ENCODE measurements at regions not wholly inside any gene's neighbourhood (a gene's known extent, or its start where the extent isn't known, plus 50 kb on each side); places are given as distances from the start of the nearest gene placed in this dataset.
A peak's percentile ranks its signal among the peaks of the same experiment; 100 is the strongest.

GRCh38 chr3:159765030-159765859, 223.4 kb upstream of the IL12A start:
- Histone ChIP-seq H3K27ac (peak overlapping the region in 4 of 5 donors; percentile 36 to 91 (median 70)), H3K9me3 (replicated peaks in 1 of 3) (no peaks in the 10 kb centered on the region), H3K4me1 (replicated peaks in 1 of 2) (peaks cover 7 to 13% of the 10 kb centered on the region in 2 donors), H3K4me3 (peak overlapping the region in 2 of 4 donors; percentile 37 to 78), H3K36me3 (replicated peaks in 1 of 2) (no peaks in the 10 kb centered on the region), H3K27me3 (no peaks in the 10 kb centered on the region)
- intact Hi-C loops (cut with DNase I), result no loop called here
- peak; percentile 40 to 83 (median 64) for DNase-seq
- 0 to 5% (median 2%) methylated on average over 16 to 47 of the region's 47 CpGs for WGBS, 4 donors
- TF ChIP-seq, protein P1, sequence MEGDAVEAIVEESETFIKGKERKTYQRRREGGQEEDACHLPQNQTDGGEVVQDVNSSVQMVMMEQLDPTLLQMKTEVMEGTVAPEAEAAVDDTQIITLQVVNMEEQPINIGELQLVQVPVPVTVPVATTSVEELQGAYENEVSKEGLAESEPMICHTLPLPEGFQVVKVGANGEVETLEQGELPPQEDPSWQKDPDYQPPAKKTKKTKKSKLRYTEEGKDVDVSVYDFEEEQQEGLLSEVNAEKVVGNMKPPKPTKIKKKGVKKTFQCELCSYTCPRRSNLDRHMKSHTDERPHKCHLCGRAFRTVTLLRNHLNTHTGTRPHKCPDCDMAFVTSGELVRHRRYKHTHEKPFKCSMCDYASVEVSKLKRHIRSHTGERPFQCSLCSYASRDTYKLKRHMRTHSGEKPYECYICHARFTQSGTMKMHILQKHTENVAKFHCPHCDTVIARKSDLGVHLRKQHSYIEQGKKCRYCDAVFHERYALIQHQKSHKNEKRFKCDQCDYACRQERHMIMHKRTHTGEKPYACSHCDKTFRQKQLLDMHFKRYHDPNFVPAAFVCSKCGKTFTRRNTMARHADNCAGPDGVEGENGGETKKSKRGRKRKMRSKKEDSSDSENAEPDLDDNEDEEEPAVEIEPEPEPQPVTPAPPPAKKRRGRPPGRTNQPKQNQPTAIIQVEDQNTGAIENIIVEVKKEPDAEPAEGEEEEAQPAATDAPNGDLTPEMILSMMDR (IDR thresholded peaks at IDR 0.05), result no peak
- no peak for TF ChIP-seq POLR2A (IDR thresholded peaks at IDR 0.05)

- DNase-seq, result no peak
- WGBS, 4 donors, result 57 to 72% (median 62%) methylated on average over 4 to 5 of the region's 5 CpGs
- intact Hi-C loops (cut with DNase I), result no loop called here
Observed at GRCh38 chr3:159765860-159766294, 222.8 kb upstream of the IL12A start.

GRCh38 chr3:159766563-159767185, 222.0 kb upstream of the IL12A start:
- intact Hi-C loops (cut with DNase I), result no loop called here

More at GRCh38 chr3:159765860-159766294, 222.8 kb upstream of the IL12A start:
- Histone ChIP-seq H3K4me3 (peak overlapping the region in 1 of 4 donors; percentile 78), H3K36me3 (replicated peaks in 1 of 2) (no peaks in the 10 kb centered on the region), H3K27ac (peak overlapping the region in 1 of 5 donors; percentile 85), H3K9me3 (replicated peaks in 1 of 3) (no peaks in the 10 kb centered on the region), H3K27me3 (no peaks in the 10 kb centered on the region), H3K4me1 (replicated peaks in 1 of 2) (peaks cover 7 to 13% of the 10 kb centered on the region in 2 donors)
- no peak for TF ChIP-seq POLR2A (IDR thresholded peaks at IDR 0.05)
- TF ChIP-seq, protein P1 (IDR thresholded peaks at IDR 0.05), result no peak

GRCh38 chr3:159770998-159771397, 217.6 kb upstream of the IL12A start:
- Histone ChIP-seq H3K27me3 (no peaks in the 10 kb centered on the region), H3K4me3 (no peak overlapping the region), H3K36me3 (replicated peaks in 1 of 2) (no peaks in the 10 kb centered on the region), H3K27ac (no peak overlapping the region), H3K9me3 (replicated peaks in 1 of 3) (no peaks in the 10 kb centered on the region), H3K4me1 (replicated peaks in 1 of 2) (no peaks in the 10 kb centered on the region)
- WGBS, 4 donors, result 59 to 78% (median 74%) methylated on average over 2 of the region's 2 CpGs
- intact Hi-C loops (cut with DNase I), result no loop called here
- DNase-seq, result no peak
- TF ChIP-seq, protein P1 (IDR thresholded peaks at IDR 0.05), result no peak
- no peak for TF ChIP-seq POLR2A (IDR thresholded peaks at IDR 0.05)

More at GRCh38 chr3:159766563-159767185, 222.0 kb upstream of the IL12A start:
- Histone ChIP-seq H3K36me3 (replicated peaks in 1 of 2) (no peaks in the 10 kb centered on the region), H3K9me3 (replicated peaks in 1 of 3) (no peaks in the 10 kb centered on the region), H3K4me3 (no peak overlapping the region), H3K4me1 (replicated peaks in 1 of 2) (peaks cover 7 to 13% of the 10 kb centered on the region in 2 donors), H3K27ac (no peak overlapping the region), H3K27me3 (no peaks in the 10 kb centered on the region)
- no peak for TF ChIP-seq POLR2A (IDR thresholded peaks at IDR 0.05)
- TF ChIP-seq, protein P1 (IDR thresholded peaks at IDR 0.05), result peak in 2 of 6 experiments; percentile 9 to 34
- 64 to 84% (median 77%) methylated on average over 2 of the region's 2 CpGs for WGBS, 4 donors
- DNase-seq, result no peak

Data from adrenal gland (tissue), 9 donors.